ENCODE measurements at regions not wholly inside any gene's neighbourhood (a gene's known extent, or its start where the extent isn't known, plus 50 kb on each side); places are given as distances from the start of the nearest gene placed in this dataset.
"Not testable (repeated sequence)": the region's sequence is repeated elsewhere in the genome, so short reads cannot be mapped to it uniquely, and the experiment has no call there.

DNA sequence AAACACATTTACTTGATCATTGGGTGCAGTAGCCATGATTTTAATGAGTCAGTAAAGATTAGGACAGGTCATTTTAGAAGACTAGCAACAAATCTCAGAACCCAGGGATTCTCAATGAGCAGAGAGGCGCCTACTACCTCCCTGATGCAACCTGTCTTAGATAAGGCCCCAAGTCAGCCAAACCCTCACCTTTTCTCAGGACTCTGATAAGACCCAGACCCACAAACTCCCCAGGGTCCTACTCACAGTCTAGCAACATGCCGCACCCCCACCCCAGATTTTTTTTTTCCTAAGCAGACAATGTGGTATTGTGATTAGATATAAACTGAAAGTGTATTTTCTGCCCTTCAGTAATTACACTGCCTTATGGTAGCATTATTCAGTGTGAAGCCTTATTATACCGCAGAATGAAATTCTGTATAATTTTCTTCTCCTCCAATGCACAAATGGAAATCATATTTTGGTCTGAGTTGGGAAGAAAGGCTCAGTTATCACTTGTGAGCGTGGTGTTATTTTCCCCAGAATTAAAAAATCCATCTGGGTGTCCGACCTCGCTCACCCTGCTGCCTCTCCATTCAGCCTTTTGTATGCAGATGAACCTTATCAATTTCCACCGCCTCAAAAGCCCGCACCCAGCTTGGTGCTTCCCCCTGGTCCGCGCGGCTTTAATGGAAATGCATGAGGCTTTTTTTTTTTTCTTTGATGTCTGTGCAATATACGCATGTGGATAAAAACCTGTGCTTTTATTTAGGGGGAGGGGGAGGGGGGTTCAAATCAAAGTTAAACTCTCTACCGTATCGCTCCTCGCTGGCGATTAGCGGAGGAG, 122.0 kb upstream of the SOX14 start:
- DNase-seq: no peak

DNA sequence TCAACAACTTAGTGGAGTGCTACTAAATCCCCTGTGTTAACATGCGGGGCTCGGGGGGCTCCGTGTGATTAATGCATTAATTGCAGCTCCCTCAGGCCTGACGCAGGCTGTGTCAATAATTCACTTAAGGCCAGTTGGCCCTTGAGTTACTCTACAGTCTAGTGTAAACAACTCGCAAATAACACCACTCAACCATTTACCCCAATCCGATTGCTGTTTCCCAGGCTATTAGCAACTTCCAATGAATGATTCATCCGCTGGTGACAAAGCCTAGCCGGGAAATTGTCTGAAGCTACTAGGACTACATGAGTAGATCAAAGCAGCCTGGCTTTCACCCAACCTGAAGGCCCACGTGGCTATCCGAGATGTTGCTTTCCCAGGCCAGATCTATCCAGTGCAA, 121.3 kb upstream of the SOX14 start:
- DNase-seq: no peak

GRCh38 chr3:137647179-137647578, 116.9 kb upstream of the SOX14 start:
- DNase-seq: no peak

DNA sequence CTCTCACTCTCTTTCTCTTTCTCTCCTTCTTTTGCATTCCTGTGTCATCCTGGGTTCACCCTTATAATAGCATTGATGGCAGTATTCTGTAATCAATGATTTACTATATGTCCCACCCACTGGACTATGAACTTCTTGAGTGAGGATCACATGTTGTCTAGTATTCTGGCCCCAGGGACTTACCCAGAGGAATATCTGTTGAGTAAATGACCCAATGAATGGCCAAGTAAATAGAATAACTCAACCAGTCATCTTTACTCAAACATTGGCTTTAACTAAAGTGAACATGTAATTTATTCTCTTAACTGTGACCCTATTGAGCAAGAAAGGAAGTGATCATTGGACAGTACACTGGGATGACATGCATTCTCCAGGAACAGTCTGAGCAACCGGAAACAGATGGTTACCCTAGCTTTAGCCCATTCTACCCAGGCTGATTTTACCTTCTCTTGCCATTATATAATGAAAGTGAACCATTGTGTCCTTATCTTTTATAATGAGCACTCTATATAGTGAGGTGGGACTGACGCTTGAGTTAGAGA, 94.5 kb upstream of the SOX14 start:
- no peak for DNase-seq

- DNase-seq: no peak
Observed at GRCh38 chr3:137687181-137687879, 76.8 kb upstream of the SOX14 start.

- DNase-seq: peak; percentile 1
Observed at GRCh38 chr3:137692803-137693431, 71.2 kb upstream of the SOX14 start.

- no peak for DNase-seq
Observed at GRCh38 chr3:137693791-137694190, 70.3 kb upstream of the SOX14 start.

DNA sequence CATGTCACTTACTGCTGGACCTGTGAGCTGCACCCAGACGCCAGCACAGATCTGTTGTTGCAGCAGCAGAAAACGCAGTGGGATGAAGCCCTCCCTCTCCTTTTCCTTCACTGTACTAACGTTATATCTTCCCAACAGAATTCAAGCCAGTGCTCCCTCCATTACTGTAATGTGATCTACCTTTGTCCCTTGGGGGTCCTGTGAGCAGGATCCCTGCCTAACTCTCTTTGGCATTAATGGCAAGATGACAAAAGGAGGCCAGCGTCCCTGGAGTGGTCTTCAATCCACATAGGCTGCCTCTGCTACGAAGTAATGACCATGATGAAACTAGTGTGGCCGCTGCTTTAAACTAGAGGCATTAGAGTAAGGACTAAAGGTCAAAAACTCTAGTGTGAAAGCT, 69.3 kb upstream of the SOX14 start:
- no peak for DNase-seq

- no peak for DNase-seq
Observed at GRCh38 chr3:137695351-137695750, 68.8 kb upstream of the SOX14 start.

GRCh38 chr3:137709011-137709601, 55.0 kb upstream of the SOX14 start:
- DNase-seq: no peak

DNA sequence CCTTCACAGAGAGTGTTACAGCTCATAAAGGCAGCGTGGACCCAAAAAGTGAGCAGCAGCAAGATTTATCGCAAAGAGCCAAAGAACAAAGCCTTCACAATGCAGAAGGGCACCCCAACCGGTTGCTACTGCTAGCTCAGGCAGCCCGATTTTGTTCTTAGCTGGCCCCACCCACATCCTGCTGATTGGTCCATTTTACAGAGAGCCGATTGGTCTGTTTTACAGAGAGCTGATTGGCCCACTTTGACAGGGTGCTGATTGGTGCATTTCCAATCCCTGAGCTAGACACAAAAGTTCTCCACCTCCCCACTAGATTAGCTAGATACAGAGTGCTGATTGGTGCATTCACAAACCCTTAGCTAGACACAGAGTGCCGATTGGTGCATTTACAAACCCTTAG, 50.1 kb upstream of the SOX14 start:
- DNase-seq: not testable (repeated sequence)
